Adipocyte (in vitro differentiated cells): ENCODE measurements at regions not wholly inside any gene's neighbourhood (a gene's known extent, or its start where the extent isn't known, plus 50 kb on each side); places are given as distances from the start of the nearest gene placed in this dataset.

ENCODE experiments used
- DNase-seq: peaks from one replicate; pipeline ENCODE4 v3.0.0-alpha.2; 2015; ENCODE audit warnings: low read depth
- H3K27me3 ChIP-seq: replicated peaks from 2 replicates; pipeline ENCODE4 v1.7.0; 2013; ENCODE audit warnings: mild to moderate bottlenecking, low read length, moderate library complexity; ENCODE audit not compliant: control insufficient read depth, insufficient read depth
- H3K36me3 ChIP-seq: 2 replicates; pipeline ENCODE4 v1.7.0; 2013; ENCODE audit warnings: low read length, mild to moderate bottlenecking, moderate library complexity; ENCODE audit not compliant: control insufficient read depth, insufficient read depth, severe bottlenecking
- H3K4me1 ChIP-seq: 2 replicates; pipeline ENCODE4 v1.7.0; 2013; ENCODE audit warnings: mild to moderate bottlenecking, low read length, moderate library complexity; ENCODE audit not compliant: control insufficient read depth, insufficient read depth
- H3K4me3 ChIP-seq: 2 replicates; pipeline ENCODE4 v1.7.0; 2013; ENCODE audit warnings: mild to moderate bottlenecking, low read length, moderate library complexity
- H3K9ac ChIP-seq: 2 replicates; pipeline ENCODE4 v1.7.0; 2013; ENCODE audit warnings: mild to moderate bottlenecking, low read length, moderate library complexity
- H3K9me3 ChIP-seq: 2 replicates; pipeline ENCODE4 v1.7.0; 2013; ENCODE audit warnings: mild to moderate bottlenecking, low read length, moderate library complexity; ENCODE audit not compliant: control insufficient read depth

DNA sequence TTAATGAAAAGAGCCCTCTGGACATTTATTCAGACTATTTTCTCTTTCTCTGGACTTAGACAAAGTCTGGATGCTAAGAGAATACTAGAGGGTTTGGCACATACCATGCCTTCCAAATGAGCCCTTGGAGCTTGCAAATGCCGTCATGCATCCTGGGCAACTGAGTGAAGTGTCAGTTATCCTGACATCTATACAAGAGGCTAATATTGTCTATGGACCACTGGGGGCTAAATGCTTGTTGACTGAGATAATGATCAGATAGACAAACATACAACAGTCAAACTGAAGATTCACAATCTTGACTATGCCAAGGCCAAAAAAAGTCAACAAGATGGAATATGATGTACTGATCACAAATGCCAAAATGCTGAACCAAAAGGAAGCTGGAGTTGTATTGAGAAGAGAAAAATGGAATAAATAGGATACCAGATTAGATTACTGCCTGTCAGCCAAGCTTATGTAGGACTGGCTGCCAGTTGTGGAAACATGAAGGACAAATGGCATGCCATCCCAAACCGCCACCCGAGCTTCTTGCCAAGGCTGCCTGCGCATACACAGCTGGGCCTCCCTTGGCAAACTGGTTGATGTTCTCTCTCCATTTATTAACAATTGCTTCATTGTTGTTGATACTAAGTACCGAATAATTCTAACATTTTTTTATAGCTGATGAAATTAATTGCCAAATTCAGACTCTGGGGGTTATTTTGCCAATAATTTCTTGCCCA lies 240.1 kb upstream of the GRAMD2B start:
- no peak overlapping the region for H3K9ac ChIP-seq
- H3K4me1 ChIP-seq = peaks cover 4% of the 10 kb centered on the region
- H3K36me3 ChIP-seq = no peaks in the 10 kb centered on the region
- DNase-seq = no peak
- no peaks in the 10 kb centered on the region for H3K9me3 ChIP-seq
- no peaks in the 10 kb centered on the region for H3K27me3 ChIP-seq
- H3K4me3 ChIP-seq = no peak overlapping the region

DNA sequence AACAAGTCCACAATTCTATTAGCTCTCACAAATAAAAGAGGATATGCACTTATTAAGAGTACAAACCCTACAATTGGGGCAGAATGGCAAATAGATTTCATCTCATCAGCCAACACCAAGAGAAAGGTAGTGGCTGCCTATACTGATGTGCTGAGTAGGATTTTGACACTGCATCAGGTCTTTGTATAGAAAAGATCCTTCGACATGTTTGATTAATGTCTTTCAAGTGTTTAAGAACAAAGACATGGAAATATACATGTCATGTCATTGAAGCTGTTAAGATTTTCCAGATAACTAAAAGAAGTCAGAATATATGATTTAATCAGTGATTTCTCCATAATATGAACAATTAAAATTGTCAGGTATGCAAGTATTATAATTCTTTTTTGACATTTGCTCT lies 238.7 kb upstream of the GRAMD2B start:
- Histone ChIP-seq H3K9me3 (no peaks in the 10 kb centered on the region), H3K4me1 (no peaks in the 10 kb centered on the region), H3K9ac (no peak overlapping the region), H3K4me3 (no peak overlapping the region), H3K27me3 (no peaks in the 10 kb centered on the region), H3K36me3 (no peaks in the 10 kb centered on the region)
- no peak for DNase-seq

DNA sequence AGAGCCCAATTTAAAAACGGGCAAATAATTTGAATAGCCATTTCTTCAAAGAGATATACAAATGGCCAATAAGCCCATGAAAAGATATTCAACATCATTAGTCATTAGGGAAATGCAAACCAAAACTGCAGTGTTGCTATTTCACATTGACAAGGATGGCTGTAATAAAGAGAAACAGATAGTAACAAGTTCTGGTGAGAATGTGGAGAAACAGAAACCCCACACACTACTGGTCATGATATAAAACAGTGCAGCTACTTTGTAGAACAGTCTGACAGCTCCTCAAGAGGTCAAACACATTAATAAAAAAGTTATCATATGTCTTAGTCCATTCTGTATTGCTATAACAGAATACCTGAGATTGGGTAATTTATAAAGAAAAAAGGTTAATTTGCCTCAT lies 237.0 kb upstream of the GRAMD2B start:
- Histone ChIP-seq H3K9me3 (no peaks in the 10 kb centered on the region), H3K4me3 (no peak overlapping the region), H3K4me1 (no peaks in the 10 kb centered on the region), H3K27me3 (no peaks in the 10 kb centered on the region), H3K9ac (no peak overlapping the region), H3K36me3 (no peaks in the 10 kb centered on the region)
- DNase-seq = no peak

DNA sequence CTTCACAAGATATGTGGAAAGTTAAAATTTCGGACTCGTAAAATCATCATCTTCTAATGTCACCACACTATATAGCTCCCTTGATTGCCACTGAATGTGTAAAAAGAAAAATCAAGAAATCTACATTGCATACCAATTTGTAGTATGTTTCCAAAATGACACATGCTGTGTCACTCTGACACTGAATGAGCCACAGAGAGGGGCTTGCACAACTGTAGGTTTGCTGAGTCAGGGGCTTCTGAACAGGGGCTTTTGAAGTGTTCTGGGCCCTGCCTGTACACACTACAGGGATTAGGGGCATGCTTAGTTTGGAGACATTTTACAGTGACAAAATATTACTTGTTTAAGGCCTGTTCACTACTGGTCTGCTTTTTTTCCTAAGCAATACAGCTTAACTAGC lies 234.4 kb upstream of the GRAMD2B start:
- Histone ChIP-seq H3K9me3 (no peaks in the 10 kb centered on the region), H3K9ac (no peak overlapping the region), H3K4me3 (no peak overlapping the region), H3K36me3 (no peaks in the 10 kb centered on the region), H3K4me1 (no peaks in the 10 kb centered on the region), H3K27me3 (no peaks in the 10 kb centered on the region)
- no peak for DNase-seq

DNA sequence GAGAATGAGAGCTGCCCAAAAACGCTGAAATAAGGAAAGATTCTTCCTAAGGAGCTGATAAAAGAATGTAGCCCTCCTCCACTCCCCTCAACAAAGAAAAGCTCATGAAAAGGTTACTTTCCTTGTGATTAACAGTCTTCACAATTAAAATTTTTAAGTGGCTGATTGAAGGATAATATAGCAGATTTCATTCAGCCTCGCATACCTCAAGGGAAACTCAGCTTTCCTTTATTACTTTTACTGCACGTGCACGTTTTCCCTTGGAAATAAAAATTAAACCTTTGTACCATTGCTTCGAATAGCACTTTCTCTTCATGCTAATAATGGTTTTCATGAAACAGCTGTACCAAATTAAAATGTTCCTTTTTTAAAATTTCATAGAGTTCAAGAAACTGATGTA lies 234.0 kb upstream of the GRAMD2B start:
- Histone ChIP-seq H3K4me1 (no peaks in the 10 kb centered on the region), H3K27me3 (no peaks in the 10 kb centered on the region), H3K4me3 (no peak overlapping the region), H3K9me3 (no peaks in the 10 kb centered on the region), H3K36me3 (no peaks in the 10 kb centered on the region), H3K9ac (no peak overlapping the region)
- DNase-seq = no peak

DNA sequence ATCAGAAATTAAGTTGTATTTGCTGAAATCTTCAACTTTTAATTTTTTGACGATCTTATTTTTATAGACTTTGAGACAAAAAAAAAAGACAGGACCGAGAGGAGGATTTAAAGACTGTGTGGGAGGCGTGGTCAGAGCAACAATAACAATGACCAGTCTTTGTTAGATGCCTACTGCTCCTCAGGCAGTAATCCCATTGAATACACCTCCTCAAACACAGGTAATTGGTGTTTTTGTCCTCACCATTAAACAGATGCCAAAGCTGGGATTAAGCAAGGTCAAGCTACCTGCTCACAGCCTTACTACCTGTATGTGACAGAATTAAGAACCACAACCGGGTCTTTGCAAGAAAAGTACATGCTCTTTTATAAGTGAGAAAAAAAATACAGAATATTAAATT lies 233.3 kb upstream of the GRAMD2B start:
- no peak for DNase-seq
- Histone ChIP-seq H3K9ac (no peak overlapping the region), H3K36me3 (no peaks in the 10 kb centered on the region), H3K9me3 (no peaks in the 10 kb centered on the region), H3K27me3 (no peaks in the 10 kb centered on the region), H3K4me1 (no peaks in the 10 kb centered on the region), H3K4me3 (no peak overlapping the region)

DNA sequence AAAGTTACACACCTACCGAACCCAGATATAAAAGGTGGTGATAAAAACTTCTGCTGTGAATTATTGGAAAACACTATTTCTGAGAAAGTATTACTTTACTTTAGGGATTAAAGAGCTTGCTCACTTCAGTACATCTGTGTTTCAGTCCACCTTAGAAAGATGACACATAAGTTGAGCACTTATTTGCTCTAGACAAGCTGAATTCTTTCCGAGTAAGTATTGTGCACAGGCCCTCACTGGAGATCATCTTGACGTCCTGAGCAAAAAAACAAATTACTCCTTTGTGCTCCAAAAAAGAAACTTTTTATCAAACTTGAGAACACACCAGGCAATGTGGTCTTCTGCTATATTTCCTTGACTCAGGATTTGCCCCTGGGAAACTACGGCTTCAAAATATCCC lies 231.0 kb upstream of the GRAMD2B start:
- Histone ChIP-seq H3K4me3 (no peak overlapping the region), H3K9me3 (no peaks in the 10 kb centered on the region), H3K27me3 (no peaks in the 10 kb centered on the region), H3K9ac (no peak overlapping the region), H3K4me1 (no peaks in the 10 kb centered on the region), H3K36me3 (no peaks in the 10 kb centered on the region)
- no peak for DNase-seq

DNA sequence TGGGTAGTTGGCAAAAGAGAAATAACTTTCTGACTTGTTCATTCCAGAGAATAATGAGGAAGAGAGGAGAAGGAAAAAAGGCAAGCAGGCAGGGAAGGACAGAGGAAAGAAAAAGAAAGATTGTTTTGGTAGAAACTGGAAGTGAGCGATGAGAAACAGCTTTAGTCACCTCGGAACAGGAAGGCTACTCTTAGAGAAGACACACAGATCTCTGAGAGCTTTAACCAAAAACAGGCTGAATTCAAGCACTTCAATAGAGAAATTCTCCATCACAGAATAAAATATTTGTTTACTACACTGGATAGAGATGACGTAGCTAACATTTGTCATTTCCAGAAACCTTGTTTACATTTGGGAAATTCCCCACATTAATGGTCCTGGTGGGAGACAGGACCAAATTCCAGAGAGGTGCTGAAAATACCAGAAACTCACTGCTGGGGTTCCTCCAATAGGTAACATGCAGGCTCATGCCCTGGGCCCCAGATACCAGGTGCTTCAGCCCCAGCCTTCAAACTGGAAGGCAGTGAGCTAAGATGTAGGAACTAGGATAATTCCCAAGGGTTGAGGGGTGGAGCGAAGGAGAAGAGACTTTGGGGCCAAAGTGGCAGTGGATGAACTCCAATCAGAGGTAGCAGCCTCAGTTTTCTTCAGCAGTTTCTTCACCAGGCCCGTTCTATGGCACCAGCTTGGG lies 227.7 kb upstream of the GRAMD2B start:
- no peaks in the 10 kb centered on the region for H3K36me3 ChIP-seq
- H3K9me3 ChIP-seq = no peaks in the 10 kb centered on the region
- H3K4me1 ChIP-seq = no peaks in the 10 kb centered on the region
- peak; percentile 1 for DNase-seq
- no peak overlapping the region for H3K4me3 ChIP-seq
- no peak overlapping the region for H3K9ac ChIP-seq
- no peaks in the 10 kb centered on the region for H3K27me3 ChIP-seq

DNA sequence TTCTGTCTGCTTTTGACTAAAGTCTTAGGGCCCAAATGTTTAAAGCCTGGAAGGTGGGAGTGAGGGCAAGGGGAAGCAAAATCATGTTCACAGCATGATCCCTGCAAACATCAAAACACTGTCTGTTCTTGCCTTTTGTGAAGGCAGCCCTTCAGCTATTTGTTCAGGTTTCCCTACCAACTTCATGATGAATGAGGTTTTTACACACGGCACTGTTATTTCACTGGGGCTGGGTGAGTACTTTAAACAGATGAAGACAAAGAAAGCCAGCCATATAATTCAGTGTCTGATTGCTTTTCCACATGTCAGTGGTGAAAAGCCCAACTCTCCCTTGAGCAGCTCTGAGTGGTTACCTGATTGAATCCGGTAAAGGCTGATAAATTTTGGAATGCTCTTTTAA lies 224.7 kb upstream of the GRAMD2B start:
- Histone ChIP-seq H3K36me3 (no peaks in the 10 kb centered on the region), H3K9ac (no peak overlapping the region), H3K9me3 (peaks cover 4% of the 10 kb centered on the region), H3K4me3 (no peak overlapping the region), H3K27me3 (no peaks in the 10 kb centered on the region), H3K4me1 (no peaks in the 10 kb centered on the region)
- no peak for DNase-seq

DNA sequence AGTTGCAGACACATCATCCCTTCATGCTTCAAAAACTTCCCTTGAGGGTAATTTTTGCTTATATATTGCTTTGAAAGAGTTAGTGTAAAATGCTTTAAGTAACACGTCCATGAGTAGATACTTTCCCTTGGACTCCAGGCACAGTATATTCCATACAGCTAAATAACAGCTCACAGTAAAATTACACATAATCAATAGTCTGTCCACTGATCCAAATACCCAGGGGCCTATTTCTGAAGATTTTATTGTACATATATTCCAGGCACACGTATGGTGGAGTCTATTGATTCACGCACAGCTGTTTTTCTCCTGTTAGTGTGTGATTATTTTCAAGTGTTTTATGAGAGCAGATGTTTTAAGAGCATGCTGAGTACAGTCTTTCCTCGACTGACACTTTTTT lies 223.7 kb upstream of the GRAMD2B start:
- H3K27me3 ChIP-seq = no peaks in the 10 kb centered on the region
- no peak overlapping the region for H3K4me3 ChIP-seq
- DNase-seq = no peak
- no peaks in the 10 kb centered on the region for H3K36me3 ChIP-seq
- no peak overlapping the region for H3K9ac ChIP-seq
- no peaks in the 10 kb centered on the region for H3K4me1 ChIP-seq
- H3K9me3 ChIP-seq = peaks cover 4% of the 10 kb centered on the region

DNA sequence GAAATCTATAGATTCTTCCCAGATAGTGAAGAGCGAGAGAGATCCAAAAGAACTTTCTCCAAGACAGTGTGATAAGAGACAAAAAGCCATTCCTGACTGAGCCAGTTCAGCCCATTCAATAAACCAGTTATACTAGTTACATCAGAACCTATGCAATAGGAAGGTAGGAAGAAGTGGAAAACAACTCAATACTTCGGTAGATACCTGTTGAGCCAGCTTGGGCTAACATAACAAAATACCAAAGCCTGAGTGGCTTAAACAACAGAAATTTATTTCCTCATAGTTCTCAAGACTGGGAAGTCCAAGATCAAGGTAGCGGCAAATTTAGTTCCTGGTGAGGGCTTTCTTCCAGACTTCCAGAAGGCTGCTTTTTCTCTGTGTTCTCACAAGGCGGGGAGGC lies 214.5 kb upstream of the GRAMD2B start:
- no peaks in the 10 kb centered on the region for H3K36me3 ChIP-seq

DNA sequence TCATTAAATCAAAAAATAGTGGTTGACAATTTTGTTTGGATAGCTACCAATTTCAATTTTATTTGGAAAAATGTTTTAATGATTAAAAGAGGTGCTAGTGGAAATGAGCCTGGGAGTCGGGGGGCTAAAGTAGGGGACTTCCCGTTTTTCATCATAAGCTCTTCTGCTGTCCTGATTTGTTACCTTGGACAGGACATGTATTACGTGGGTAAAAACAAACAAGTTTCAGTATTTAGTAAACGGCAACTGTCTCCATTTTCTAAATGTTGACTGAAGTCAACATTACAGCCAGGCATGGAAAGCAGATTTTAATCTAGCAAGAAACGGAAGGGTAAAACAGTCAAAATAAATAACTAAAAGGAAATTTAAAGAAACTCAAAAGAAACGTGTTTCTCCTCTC lies 212.3 kb upstream of the GRAMD2B start:
- Histone ChIP-seq H3K9ac (no peak overlapping the region), H3K4me1 (no peaks in the 10 kb centered on the region)
- DNase-seq = no peak

More for the DNA sequence above, 214.5 kb upstream of the GRAMD2B start:
- Histone ChIP-seq H3K9ac (no peak overlapping the region), H3K9me3 (peaks cover 13% of the 10 kb centered on the region), H3K4me1 (no peaks in the 10 kb centered on the region), H3K27me3 (no peaks in the 10 kb centered on the region), H3K4me3 (no peak overlapping the region)
- no peak for DNase-seq

More for the DNA sequence above, 212.3 kb upstream of the GRAMD2B start:
- Histone ChIP-seq H3K9me3 (peaks cover 13% of the 10 kb centered on the region), H3K4me3 (no peak overlapping the region), H3K27me3 (no peaks in the 10 kb centered on the region), H3K36me3 (no peaks in the 10 kb centered on the region)
